Endothelial cell of umbilical vein (primary cell): ENCODE measurements at regions not wholly inside any gene's neighbourhood (a gene's known extent, or its start where the extent isn't known, plus 50 kb on each side); places are given as distances from the start of the nearest gene placed in this dataset.
A peak's percentile ranks its signal among the peaks of the same experiment; 100 is the strongest.

ENCODE experiments used
- BruUV-seq: library from RNA; stranded (reverse); fragments of 400-500 nt; replicated peaks from 2 replicates; lab custom pipeline; 2021; lab: Mats Ljungman, UMichigan
- CTCF ChIA-PET: fragments of 300-600, 350-600 bp; sonication (Branson Sonifier 250); formaldehyde crosslinking; loops from one replicate; lab custom pipeline; 2021; ENCODE audit warnings: antibody characterized with exemption, inconsistent platforms; lab: Charles Lee
- POLR2A ChIA-PET: fragments of 300-600, 350-600 bp; sonication (Branson Sonifier 250); formaldehyde crosslinking; loops from one replicate; lab custom pipeline; 2021; ENCODE audit warnings: antibody characterized with exemption, inconsistent platforms; lab: Charles Lee
- DNase-seq: peaks from one replicate; pipeline ENCODE4 v3.0.0-alpha.2; 2011; ENCODE audit warnings: low read depth, low spot score
- FAIRE-seq: peaks from 2 replicates; lab custom pipeline; 2011; peaks lifted over from hg19 to GRCh38; lab: Jason Lieb, UNC
- H2AFZ ChIP-seq: 2 replicates; pipeline ENCODE4 v1.6.0; 2012; ENCODE audit warnings: low read depth, low read length, control low read depth, inconsistent platforms
- H3K27ac ChIP-seq: 2 replicates; pipeline ENCODE4 v1.5.1; 2011; ENCODE audit warnings: low read depth, mild to moderate bottlenecking, control low read depth, low read length, moderate library complexity; ENCODE audit not compliant: insufficient read depth
- H3K27me3 ChIP-seq, 2 experiments: 2 replicates each; pipeline versions ENCODE4 v1.6.0 to v1.6.1; 2011; ENCODE audit warnings: low read length in 2 of 2, mixed read lengths in 1 of 2; ENCODE audit not compliant: control insufficient read depth in 2 of 2, insufficient read depth in 2 of 2
- H3K36me3 ChIP-seq, 2 experiments: 2 replicates in 1 of 2; 3 replicates in 1 of 2; pipeline ENCODE4 v1.5.1; 2011; ENCODE audit warnings: low read length in 2 of 2, mild to moderate bottlenecking in 1 of 2, moderate library complexity in 1 of 2; ENCODE audit not compliant: control insufficient read depth in 2 of 2, insufficient read depth in 2 of 2; ENCODE audit errors: extremely low read depth in 1 of 2
- H3K4me1 ChIP-seq: 3 replicates; pipeline ENCODE4 v1.5.1; 2011; ENCODE audit warnings: mild to moderate bottlenecking, low read length; ENCODE audit not compliant: control insufficient read depth, insufficient read depth; ENCODE audit errors: extremely low read depth
- H3K4me2 ChIP-seq: 2 replicates; pipeline ENCODE4 v1.6.1; 2011; ENCODE audit warnings: low read length, control low read depth, mixed read lengths; ENCODE audit not compliant: insufficient read depth
- H3K4me3 ChIP-seq, 3 experiments: fragments of 200-600 bp in 1 of 3; sonication (generic), shearing (Covaris generic) in 1 of 3; replicated peaks in 1 of 3; 2 replicates each; pipeline ENCODE4 v1.5.1; 2011 to 2016; ENCODE audit warnings: control low read depth in 3 of 3, low read length in 3 of 3, mild to moderate bottlenecking in 2 of 3, inconsistent platforms in 1 of 3, low read depth in 1 of 3, moderate library complexity in 1 of 3; ENCODE audit not compliant: insufficient read depth in 1 of 3
- H3K79me2 ChIP-seq: 2 replicates; pipeline ENCODE4 v1.6.0; 2012; ENCODE audit warnings: low read length, inconsistent platforms; ENCODE audit not compliant: control insufficient read depth, insufficient read depth
- H3K9ac ChIP-seq: replicated peaks from 2 replicates; pipeline ENCODE3; 2011; ENCODE audit warnings: low read length, control low read depth; ENCODE audit not compliant: insufficient read depth; ENCODE audit errors: extremely low read depth
- H3K9me1 ChIP-seq: replicated peaks from 3 replicates; pipeline ENCODE4 v1.6.0; 2011; ENCODE audit warnings: mild to moderate bottlenecking, low read length; ENCODE audit not compliant: control insufficient read depth, insufficient read depth; ENCODE audit errors: extremely low read depth
- H3K9me3 ChIP-seq: replicated peaks from 2 replicates; pipeline ENCODE4 v1.5.1; 2012; ENCODE audit warnings: low read length, inconsistent platforms; ENCODE audit not compliant: control insufficient read depth, insufficient read depth
- H4K20me1 ChIP-seq: replicated peaks from 2 replicates; pipeline ENCODE3; 2011; ENCODE audit warnings: mild to moderate bottlenecking, low read length; ENCODE audit not compliant: control insufficient read depth, insufficient read depth; ENCODE audit errors: extremely low read depth
- EZH2 ChIP-seq: IDR thresholded peaks from 2 replicates; pipeline ENCODE4 v1.6.1; 2012; ENCODE audit warnings: borderline replicate concordance, low read depth, mild to moderate bottlenecking, moderate library complexity, low read length, inconsistent platforms; ENCODE audit not compliant: severe bottlenecking
- FOS ChIP-seq: IDR thresholded peaks from 2 replicates; pipeline ENCODE4 v1.6.1; 2011; ENCODE audit warnings: mild to moderate bottlenecking, low read length, moderate library complexity, borderline replicate concordance; ENCODE audit not compliant: insufficient read depth
- GATA2 ChIP-seq: IDR thresholded peaks from 2 replicates; pipeline ENCODE4 v1.7.0; 2011; ENCODE audit warnings: low read depth, mild to moderate bottlenecking, moderate library complexity, mixed read lengths, low read length; ENCODE audit not compliant: insufficient read length, insufficient read depth
- JUN ChIP-seq: IDR thresholded peaks from 2 replicates; pipeline ENCODE4 v1.6.1; 2011; ENCODE audit warnings: borderline replicate concordance, low read depth; ENCODE audit not compliant: insufficient read length, insufficient read depth
- MYC ChIP-seq: IDR thresholded peaks from one replicate; pipeline ENCODE4 v1.6.1; 2011; ENCODE audit warnings: mild to moderate bottlenecking, low read depth, low read length
- POLR2A ChIP-seq: IDR thresholded peaks from 2 replicates; pipeline ENCODE4 v1.6.1; 2012; ENCODE audit warnings: low read depth, mild to moderate bottlenecking, control low read depth, low read length
- POLR2AphosphoS5 ChIP-seq: IDR thresholded peaks from 2 replicates; pipeline ENCODE4 v1.6.1; 2012; ENCODE audit warnings: low read depth, mild to moderate bottlenecking, control low read depth, low read length, moderate library complexity; ENCODE audit not compliant: insufficient read depth
- dilution Hi-C: fragments of 300-500 bp; cut with MboI; formaldehyde crosslinking; loops from one replicate; pipeline ENCODE4 v1.15.0; 2019; ENCODE audit warnings: low sequenced_read_pairs; ENCODE audit not compliant: extremely low pct_ligation_motif_present
- intact Hi-C: fragments of 100-400 bp; cut with micrococcal nuclease; formaldehyde crosslinking; loops from one replicate; pipeline ENCODE4 v1.10.0; 2022
- TF ChIP-seq, protein P1 (sequence below): IDR thresholded peaks from 2 replicates; pipeline ENCODE4 v1.6.1; 2011; ENCODE audit not compliant: insufficient read depth, insufficient read length
- TF ChIP-seq, protein P2 (sequence below), 2 donors: IDR thresholded peaks; 1 replicate in 1 of 2; 2 replicates in 1 of 2; pipeline ENCODE4 v1.5.1; 2011; ENCODE audit warnings: low read length in 2 of 2, mild to moderate bottlenecking in 2 of 2, moderate library complexity in 2 of 2, control low read depth in 1 of 2, inconsistent platforms in 1 of 2, low read depth in 1 of 2; ENCODE audit not compliant: insufficient read depth in 1 of 2; ENCODE audit errors: extremely low read depth in 1 of 2

DNA sequence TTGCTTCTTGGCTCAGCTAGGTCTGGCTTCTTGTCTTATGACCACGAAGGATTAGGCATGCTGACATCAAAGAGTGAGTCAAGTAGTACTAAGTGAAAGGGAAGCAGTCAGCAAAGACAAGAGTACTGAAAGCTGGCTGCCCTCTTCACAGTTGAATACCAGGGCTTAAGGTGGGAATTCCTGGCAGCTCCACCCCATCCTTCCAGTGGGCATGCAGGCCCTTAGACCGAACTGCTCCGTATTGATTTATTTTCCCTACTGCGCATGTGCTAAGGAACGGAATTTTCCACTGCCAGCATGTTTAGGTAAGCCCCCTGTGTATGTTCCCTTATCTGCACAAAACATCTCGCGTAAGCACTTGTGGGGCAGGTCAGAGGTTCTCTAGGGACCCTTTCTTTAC, 2320.1 kb downstream of the ARAP2 start:
- Histone ChIP-seq H3K9me1 (no peaks in the 10 kb centered on the region), H2AFZ (no peak overlapping the region), H3K9me3 (no peaks in the 10 kb centered on the region), H3K36me3 (no peaks in the 10 kb centered on the region), H3K27ac (no peak overlapping the region), H3K4me2 (no peak overlapping the region), H4K20me1 (no peaks in the 10 kb centered on the region), H3K9ac (no peak overlapping the region), H3K27me3 (no peaks in the 10 kb centered on the region), H3K79me2 (no peaks in the 10 kb centered on the region), H3K4me3 (no peak overlapping the region), H3K4me1 (no peaks in the 10 kb centered on the region)
- TF ChIP-seq, protein P1, sequence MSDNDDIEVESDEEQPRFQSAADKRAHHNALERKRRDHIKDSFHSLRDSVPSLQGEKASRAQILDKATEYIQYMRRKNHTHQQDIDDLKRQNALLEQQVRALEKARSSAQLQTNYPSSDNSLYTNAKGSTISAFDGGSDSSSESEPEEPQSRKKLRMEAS = no peak
- TF ChIP-seq, protein P2, sequence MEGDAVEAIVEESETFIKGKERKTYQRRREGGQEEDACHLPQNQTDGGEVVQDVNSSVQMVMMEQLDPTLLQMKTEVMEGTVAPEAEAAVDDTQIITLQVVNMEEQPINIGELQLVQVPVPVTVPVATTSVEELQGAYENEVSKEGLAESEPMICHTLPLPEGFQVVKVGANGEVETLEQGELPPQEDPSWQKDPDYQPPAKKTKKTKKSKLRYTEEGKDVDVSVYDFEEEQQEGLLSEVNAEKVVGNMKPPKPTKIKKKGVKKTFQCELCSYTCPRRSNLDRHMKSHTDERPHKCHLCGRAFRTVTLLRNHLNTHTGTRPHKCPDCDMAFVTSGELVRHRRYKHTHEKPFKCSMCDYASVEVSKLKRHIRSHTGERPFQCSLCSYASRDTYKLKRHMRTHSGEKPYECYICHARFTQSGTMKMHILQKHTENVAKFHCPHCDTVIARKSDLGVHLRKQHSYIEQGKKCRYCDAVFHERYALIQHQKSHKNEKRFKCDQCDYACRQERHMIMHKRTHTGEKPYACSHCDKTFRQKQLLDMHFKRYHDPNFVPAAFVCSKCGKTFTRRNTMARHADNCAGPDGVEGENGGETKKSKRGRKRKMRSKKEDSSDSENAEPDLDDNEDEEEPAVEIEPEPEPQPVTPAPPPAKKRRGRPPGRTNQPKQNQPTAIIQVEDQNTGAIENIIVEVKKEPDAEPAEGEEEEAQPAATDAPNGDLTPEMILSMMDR (IDR thresholded peaks at IDR 0.05; ENCODE audit: extremely low read depth in 1 of 2, insufficient read depth in 1 of 2, low read depth in 1 of 2, low read length in 2 of 2) = no peak
- TF ChIP-seq MYC (no peak), POLR2A (no peak), POLR2AphosphoS5 (no peak), EZH2 (no peak), FOS (no peak), JUN (no peak), GATA2 (no peak)
- dilution Hi-C loops = no loop called here
- FAIRE-seq = no peak
- ChIA-PET CTCF (no interaction called here), POLR2A (no interaction called here)
- no TSS peak for BruUV-seq
- intact Hi-C loops = no loop called here
- peak; percentile 15 for DNase-seq
